HEK293 (cell line): ENCODE measurements at regions not wholly inside any gene's neighbourhood (a gene's known extent, or its start where the extent isn't known, plus 50 kb on each side); places are given as distances from the start of the nearest gene placed in this dataset.

ENCODE experiments used
- CTCF ChIA-PET: fragments of 350-600 bp; formaldehyde crosslinking; extraction: SDS; loops from one replicate; lab custom pipeline; 2021; ENCODE audit warnings: antibody characterized with exemption; lab: Yijun Ruan, JAX
- POLR2A ChIA-PET: fragments of 300-600 bp; formaldehyde crosslinking; extraction: SDS; loops from one replicate; lab custom pipeline; 2020; ENCODE audit warnings: antibody characterized with exemption, inconsistent platforms; lab: Yijun Ruan, JAX
- H3K27ac ChIP-seq: fragments of 200-500 bp; sonication (Bioruptor generic); 2 replicates; pipeline ENCODE4 v1.5.1; 2014; ENCODE audit warnings: low read depth, low read length, control low read depth, inconsistent platforms; ENCODE audit errors: extremely low read depth
- H3K36me3 ChIP-seq, 2 experiments: fragments of 200-500 bp in 1 of 2; sonication (Bioruptor generic) in 1 of 2; 1 replicate in 1 of 2; 2 replicates in 1 of 2; pipeline ENCODE4 v1.5.1; 2014 to 2017; ENCODE audit warnings: inconsistent platforms in 2 of 2, low read length in 2 of 2; ENCODE audit not compliant: control insufficient read depth in 2 of 2, insufficient read depth in 1 of 2
- H3K4me1 ChIP-seq: fragments of 200-500 bp; sonication (Bioruptor generic); 2 replicates; pipeline ENCODE4 v1.5.1; 2014; ENCODE audit warnings: mild to moderate bottlenecking, low read length, inconsistent platforms; ENCODE audit not compliant: control insufficient read depth, insufficient read depth
- H3K4me3 ChIP-seq: 2 replicates; pipeline ENCODE4 v1.5.1; 2011; ENCODE audit warnings: low read depth, mild to moderate bottlenecking, control low read depth, low read length, moderate library complexity
- H3K9me3 ChIP-seq: fragments of 200-500 bp; sonication (Bioruptor generic); 2 replicates; pipeline ENCODE4 v1.5.1; 2014; ENCODE audit warnings: low read depth, low read length, inconsistent platforms; ENCODE audit not compliant: control insufficient read depth, insufficient read depth
- SCRT1 ChIP-seq: fragments of 450-650 bp; formaldehyde crosslinking; IDR thresholded peaks from 2 replicates; pipeline ENCODE4 v1.5.1; 2016; ENCODE audit warnings: missing biosample characterization, missing genetic modification characterization, borderline replicate concordance
- TCF7L2 ChIP-seq: IDR thresholded peaks from 2 replicates; pipeline ENCODE4 v1.6.1; 2011; ENCODE audit warnings: low read depth, mild to moderate bottlenecking, inconsistent platforms, low read length, moderate library complexity, borderline replicate concordance
- TRIM28 ChIP-seq: IDR thresholded peaks from 2 replicates; pipeline ENCODE4 v1.6.1; 2011; ENCODE audit warnings: low read length, control low read depth, borderline replicate concordance
- ZBTB8A ChIP-seq: fragments of 450-650 bp; formaldehyde crosslinking; IDR thresholded peaks from 2 replicates; pipeline ENCODE4 v1.5.1; 2016; ENCODE audit warnings: missing biosample characterization, missing genetic modification characterization
- ZEB2 ChIP-seq: fragments of 450-650 bp; formaldehyde crosslinking; IDR thresholded peaks from 2 replicates; pipeline ENCODE4 v1.5.1; 2016; ENCODE audit warnings: missing biosample characterization, missing genetic modification characterization
- ZFP3 ChIP-seq: fragments of 450-650 bp; formaldehyde crosslinking; IDR thresholded peaks from 2 replicates; pipeline ENCODE4 v1.5.1; 2016; ENCODE audit warnings: low read depth, missing biosample characterization, missing genetic modification characterization
- ZNF121 ChIP-seq: fragments of 450-650 bp; formaldehyde crosslinking; IDR thresholded peaks from 2 replicates; pipeline ENCODE4 v1.5.1; 2016; ENCODE audit warnings: missing biosample characterization, missing genetic modification characterization
- ZNF140 ChIP-seq: fragments of 450-650 bp; formaldehyde crosslinking; IDR thresholded peaks from 2 replicates; pipeline ENCODE4 v1.5.1; 2016; ENCODE audit warnings: missing biosample characterization, missing genetic modification characterization
- ZNF239 ChIP-seq: fragments of 450-650 bp; formaldehyde crosslinking; IDR thresholded peaks from 2 replicates; pipeline ENCODE4 v1.5.1; 2016; ENCODE audit warnings: missing biosample characterization, missing genetic modification characterization
- ZNF302 ChIP-seq: fragments of 450-650 bp; formaldehyde crosslinking; IDR thresholded peaks from 2 replicates; pipeline ENCODE4 v1.5.1; 2016; ENCODE audit warnings: missing biosample characterization, missing genetic modification characterization, low read depth
- ZNF404 ChIP-seq: fragments of 450-650 bp; formaldehyde crosslinking; IDR thresholded peaks from 2 replicates; pipeline ENCODE4 v1.5.1; 2017; ENCODE audit warnings: missing biosample characterization, missing genetic modification characterization
- ZNF530 ChIP-seq: fragments of 450-650 bp; formaldehyde crosslinking; IDR thresholded peaks from 2 replicates; pipeline ENCODE4 v1.5.1; 2016; ENCODE audit warnings: low read depth, missing biosample characterization, missing genetic modification characterization
- ZNF658 ChIP-seq: fragments of 450-650 bp; formaldehyde crosslinking; IDR thresholded peaks from 2 replicates; pipeline ENCODE4; 2016; ENCODE audit warnings: missing biosample characterization, missing genetic modification characterization
- ZNF677 ChIP-seq: fragments of 450-650 bp; IDR thresholded peaks from 2 replicates; pipeline ENCODE4 v1.5.0; 2018; ENCODE audit warnings: missing biosample characterization, mild to moderate bottlenecking, missing genetic modification characterization, moderate library complexity
- ZNF785 ChIP-seq: fragments of 450-650 bp; formaldehyde crosslinking; IDR thresholded peaks from 2 replicates; pipeline ENCODE4 v1.5.1; 2016; ENCODE audit warnings: missing biosample characterization, missing genetic modification characterization
- ZNF830 ChIP-seq: fragments of 450-650 bp; IDR thresholded peaks from 2 replicates; pipeline ENCODE4 v1.5.0; 2018; ENCODE audit warnings: missing biosample characterization, missing genetic modification characterization, low read depth, mild to moderate bottlenecking, moderate library complexity
- ZNF837 ChIP-seq: fragments of 450-650 bp; formaldehyde crosslinking; IDR thresholded peaks from 2 replicates; pipeline ENCODE4 v1.5.1; 2016; ENCODE audit warnings: missing biosample characterization, missing genetic modification characterization
- ZSCAN23 ChIP-seq: fragments of 450-650 bp; formaldehyde crosslinking; IDR thresholded peaks from 2 replicates; pipeline ENCODE4 v1.5.1; 2016; ENCODE audit warnings: missing biosample characterization, missing genetic modification characterization
- ZXDB ChIP-seq: fragments of 450-650 bp; formaldehyde crosslinking; IDR thresholded peaks from 2 replicates; pipeline ENCODE4 v1.5.1; 2016; ENCODE audit warnings: missing biosample characterization, missing genetic modification characterization
- TF ChIP-seq, protein P1 (sequence below): fragments of 450-650 bp; formaldehyde crosslinking; IDR thresholded peaks from 2 replicates; pipeline ENCODE4 v1.5.1; 2016; ENCODE audit warnings: missing biosample characterization, missing genetic modification characterization
- TF ChIP-seq, protein P2 (sequence below): fragments of 450-650 bp; formaldehyde crosslinking; IDR thresholded peaks from 2 replicates; pipeline ENCODE4 v1.5.1; 2016; ENCODE audit warnings: missing biosample characterization, missing genetic modification characterization
- TF ChIP-seq, protein P3 (sequence below): fragments of 450-650 bp; IDR thresholded peaks from 2 replicates; pipeline ENCODE4 v1.5.1; 2018; ENCODE audit warnings: missing biosample characterization, missing genetic modification characterization
- TF ChIP-seq, protein P4 (sequence below): fragments of 450-650 bp; formaldehyde crosslinking; IDR thresholded peaks from 2 replicates; pipeline ENCODE4 v1.5.1; 2016; ENCODE audit warnings: missing biosample characterization, missing genetic modification characterization
- TF ChIP-seq, protein P5 (sequence below): fragments of 450-650 bp; formaldehyde crosslinking; IDR thresholded peaks from 2 replicates; pipeline ENCODE4; 2016; ENCODE audit warnings: missing biosample characterization, missing genetic modification characterization

DNA sequence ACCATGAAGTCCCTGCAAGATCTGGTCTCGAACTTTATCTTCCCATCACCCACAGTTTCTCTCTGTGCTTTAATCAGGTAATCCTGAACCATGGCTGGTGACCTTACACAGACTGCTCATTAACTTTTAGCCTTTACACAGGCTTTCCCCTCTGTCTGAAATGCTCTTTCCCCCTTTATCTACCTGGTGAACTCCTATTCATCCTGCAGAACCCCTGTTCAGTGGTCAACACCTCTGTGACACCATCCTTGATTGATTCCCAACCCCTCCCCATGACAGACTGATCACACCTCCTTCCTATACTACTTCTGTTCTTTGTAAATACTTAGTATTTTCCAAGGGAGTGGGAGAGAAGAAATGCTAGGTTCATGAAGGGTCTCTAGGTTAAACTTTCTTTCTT lies 254.0 kb downstream of the RPS24 start:
- TF ChIP-seq, protein P1, sequence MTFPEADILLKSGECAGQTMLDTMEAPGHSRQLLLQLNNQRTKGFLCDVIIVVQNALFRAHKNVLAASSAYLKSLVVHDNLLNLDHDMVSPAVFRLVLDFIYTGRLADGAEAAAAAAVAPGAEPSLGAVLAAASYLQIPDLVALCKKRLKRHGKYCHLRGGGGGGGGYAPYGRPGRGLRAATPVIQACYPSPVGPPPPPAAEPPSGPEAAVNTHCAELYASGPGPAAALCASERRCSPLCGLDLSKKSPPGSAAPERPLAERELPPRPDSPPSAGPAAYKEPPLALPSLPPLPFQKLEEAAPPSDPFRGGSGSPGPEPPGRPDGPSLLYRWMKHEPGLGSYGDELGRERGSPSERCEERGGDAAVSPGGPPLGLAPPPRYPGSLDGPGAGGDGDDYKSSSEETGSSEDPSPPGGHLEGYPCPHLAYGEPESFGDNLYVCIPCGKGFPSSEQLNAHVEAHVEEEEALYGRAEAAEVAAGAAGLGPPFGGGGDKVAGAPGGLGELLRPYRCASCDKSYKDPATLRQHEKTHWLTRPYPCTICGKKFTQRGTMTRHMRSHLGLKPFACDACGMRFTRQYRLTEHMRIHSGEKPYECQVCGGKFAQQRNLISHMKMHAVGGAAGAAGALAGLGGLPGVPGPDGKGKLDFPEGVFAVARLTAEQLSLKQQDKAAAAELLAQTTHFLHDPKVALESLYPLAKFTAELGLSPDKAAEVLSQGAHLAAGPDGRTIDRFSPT (tag by site-specific recombination): no peak
- peak; percentile 89 for TF ChIP-seq ZFP3

DNA sequence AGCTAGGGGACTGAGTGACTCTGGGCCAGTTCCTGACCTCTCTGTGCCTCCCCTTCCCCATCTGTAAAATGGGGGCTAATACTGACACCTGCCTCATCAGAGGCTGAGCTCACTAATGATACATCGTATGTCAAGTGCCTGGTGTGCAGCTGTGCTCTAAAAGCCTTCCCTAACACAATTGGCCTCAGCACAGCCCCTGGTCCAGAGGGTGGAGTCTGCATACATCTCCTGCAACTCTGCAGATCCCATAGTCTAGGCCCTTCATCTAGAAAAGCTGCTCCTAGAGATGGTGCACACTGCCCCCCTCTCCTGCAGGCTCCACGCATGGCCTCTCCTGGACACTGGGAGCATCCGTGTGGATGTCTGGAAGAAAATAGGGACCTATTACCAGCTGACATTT lies 255.0 kb downstream of the RPS24 start:
- H3K4me3 ChIP-seq: no peak overlapping the region
- no peaks in the 10 kb centered on the region for H3K36me3 ChIP-seq
- H3K27ac ChIP-seq: no peak overlapping the region
- CTCF ChIA-PET: interaction anchor here (1.3 kb wide), 1 partner anchor 241 kb away, joined by 5 read pairs; no protein-coding TSS in a partner anchor
- no peaks in the 10 kb centered on the region for H3K4me1 ChIP-seq
- no peaks in the 10 kb centered on the region for H3K9me3 ChIP-seq
- POLR2A ChIA-PET: no interaction called here
- TF ChIP-seq, protein P2, sequence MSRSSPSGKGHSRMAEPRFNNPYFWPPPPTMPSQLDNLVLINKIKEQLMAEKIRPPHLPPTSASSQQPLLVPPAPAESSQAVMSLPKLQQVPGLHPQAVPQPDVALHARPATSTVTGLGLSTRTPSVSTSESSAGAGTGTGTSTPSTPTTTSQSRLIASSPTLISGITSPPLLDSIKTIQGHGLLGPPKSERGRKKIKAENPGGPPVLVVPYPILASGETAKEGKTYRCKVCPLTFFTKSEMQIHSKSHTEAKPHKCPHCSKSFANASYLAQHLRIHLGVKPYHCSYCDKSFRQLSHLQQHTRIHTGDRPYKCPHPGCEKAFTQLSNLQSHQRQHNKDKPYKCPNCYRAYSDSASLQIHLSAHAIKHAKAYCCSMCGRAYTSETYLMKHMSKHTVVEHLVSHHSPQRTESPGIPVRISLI (tag by site-specific recombination): no peak
- no peak for TF ChIP-seq ZNF121 (tag by site-specific recombination)
- TF ChIP-seq ZSCAN23 (tag by site-specific recombination): no peak
- TF ChIP-seq, protein P3, sequence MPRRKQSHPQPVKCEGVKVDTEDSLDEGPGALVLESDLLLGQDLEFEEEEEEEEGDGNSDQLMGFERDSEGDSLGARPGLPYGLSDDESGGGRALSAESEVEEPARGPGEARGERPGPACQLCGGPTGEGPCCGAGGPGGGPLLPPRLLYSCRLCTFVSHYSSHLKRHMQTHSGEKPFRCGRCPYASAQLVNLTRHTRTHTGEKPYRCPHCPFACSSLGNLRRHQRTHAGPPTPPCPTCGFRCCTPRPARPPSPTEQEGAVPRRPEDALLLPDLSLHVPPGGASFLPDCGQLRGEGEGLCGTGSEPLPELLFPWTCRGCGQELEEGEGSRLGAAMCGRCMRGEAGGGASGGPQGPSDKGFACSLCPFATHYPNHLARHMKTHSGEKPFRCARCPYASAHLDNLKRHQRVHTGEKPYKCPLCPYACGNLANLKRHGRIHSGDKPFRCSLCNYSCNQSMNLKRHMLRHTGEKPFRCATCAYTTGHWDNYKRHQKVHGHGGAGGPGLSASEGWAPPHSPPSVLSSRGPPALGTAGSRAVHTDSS (tag by site-specific recombination): no peak
- no peak for TF ChIP-seq TCF7L2
- TF ChIP-seq ZNF530 (tag by site-specific recombination): no peak
- TF ChIP-seq ZNF830: no peak
- TF ChIP-seq ZNF404 (tag by site-specific recombination): no peak
- no peak for TF ChIP-seq SCRT1 (tag by site-specific recombination)

More for the DNA sequence above, 254.0 kb downstream of the RPS24 start:
- ChIA-PET POLR2A (no interaction called here), CTCF (no interaction called here)
- Histone ChIP-seq H3K4me1 (no peaks in the 10 kb centered on the region), H3K9me3 (no peaks in the 10 kb centered on the region), H3K27ac (no peak overlapping the region), H3K36me3 (no peaks in the 10 kb centered on the region), H3K4me3 (no peak overlapping the region)

DNA sequence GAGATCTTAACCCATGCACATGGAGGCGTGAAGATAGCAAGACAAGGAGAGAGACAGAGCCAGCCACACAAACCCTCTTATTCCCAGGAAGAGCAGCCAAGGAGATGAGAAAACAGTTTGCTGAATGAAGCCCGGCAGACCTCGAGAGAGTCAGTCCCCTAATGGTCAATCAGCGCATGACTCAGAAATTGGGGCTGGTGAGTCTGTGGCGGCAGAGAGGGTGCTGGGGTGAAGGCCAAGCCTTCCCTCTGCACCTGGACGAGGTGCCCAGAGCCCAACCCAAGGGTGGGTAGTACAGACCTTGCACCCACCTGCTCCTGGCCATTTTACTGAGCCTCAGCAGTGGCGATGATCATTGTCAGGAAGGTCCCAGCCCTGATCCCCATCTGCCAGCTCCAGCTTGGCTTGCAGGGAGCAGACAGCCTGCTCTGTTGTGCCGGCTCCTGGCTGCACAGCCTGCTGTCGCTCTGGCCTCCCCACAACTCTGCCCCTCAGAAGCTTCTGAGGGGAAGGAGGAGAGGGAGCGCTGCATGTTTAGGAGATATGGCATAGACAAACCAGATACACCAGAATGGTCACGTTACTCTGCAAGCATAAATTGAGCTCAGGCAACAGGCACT lies 256.6 kb downstream of the RPS24 start:
- ChIA-PET CTCF (interaction anchor here (0.6 to 0.7 kb wide), 2 partner anchors 26 to 471 kb away, joined by 3 read pairs; no protein-coding TSS in a partner anchor), POLR2A (no interaction called here)
- H3K9me3 ChIP-seq: no peaks in the 10 kb centered on the region
- TF ChIP-seq ZNF658 (tag by site-specific recombination) (no peak), ZNF302 (no peak), ZNF837 (tag by site-specific recombination) (no peak), ZNF785 (tag by site-specific recombination) (no peak), ZXDB (tag by site-specific recombination) (no peak), SCRT1 (tag by site-specific recombination) (no peak), ZNF677 (no peak), TRIM28 (no peak), ZEB2 (no peak), ZNF140 (tag by site-specific recombination) (no peak), ZNF239 (tag by site-specific recombination) (no peak), ZBTB8A (tag by site-specific recombination) (no peak)
- TF ChIP-seq, protein P4, sequence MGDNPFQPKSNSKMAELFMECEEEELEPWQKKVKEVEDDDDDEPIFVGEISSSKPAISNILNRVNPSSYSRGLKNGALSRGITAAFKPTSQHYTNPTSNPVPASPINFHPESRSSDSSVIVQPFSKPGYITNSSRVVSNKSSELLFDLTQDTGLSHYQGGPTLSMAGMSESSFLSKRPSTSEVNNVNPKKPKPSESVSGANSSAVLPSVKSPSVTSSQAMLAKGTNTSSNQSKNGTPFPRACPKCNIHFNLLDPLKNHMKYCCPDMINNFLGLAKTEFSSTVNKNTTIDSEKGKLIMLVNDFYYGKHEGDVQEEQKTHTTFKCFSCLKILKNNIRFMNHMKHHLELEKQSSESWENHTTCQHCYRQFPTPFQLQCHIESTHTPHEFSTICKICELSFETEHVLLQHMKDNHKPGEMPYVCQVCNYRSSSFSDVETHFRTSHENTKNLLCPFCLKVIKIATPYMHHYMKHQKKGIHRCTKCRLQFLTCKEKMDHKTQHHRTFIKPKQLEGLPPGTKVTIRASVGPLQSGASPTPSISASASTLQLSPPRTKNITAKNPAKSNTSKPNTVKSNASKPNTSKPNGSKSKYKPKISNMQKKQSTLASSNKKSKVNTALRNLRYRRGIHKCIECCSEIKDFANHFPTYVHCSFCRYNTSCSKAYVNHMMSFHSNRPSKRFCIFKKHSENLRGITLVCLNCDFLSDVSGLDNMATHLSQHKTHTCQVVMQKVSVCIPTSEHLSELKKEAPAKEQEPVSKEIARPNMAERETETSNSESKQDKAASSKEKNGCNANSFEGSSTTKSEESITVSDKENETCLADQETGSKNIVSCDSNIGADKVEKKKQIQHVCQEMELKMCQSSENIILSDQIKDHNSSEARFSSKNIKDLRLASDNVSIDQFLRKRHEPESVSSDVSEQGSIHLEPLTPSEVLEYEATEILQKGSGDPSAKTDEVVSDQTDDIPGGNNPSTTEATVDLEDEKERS (tag by site-specific recombination): no peak
- TF ChIP-seq, protein P5, sequence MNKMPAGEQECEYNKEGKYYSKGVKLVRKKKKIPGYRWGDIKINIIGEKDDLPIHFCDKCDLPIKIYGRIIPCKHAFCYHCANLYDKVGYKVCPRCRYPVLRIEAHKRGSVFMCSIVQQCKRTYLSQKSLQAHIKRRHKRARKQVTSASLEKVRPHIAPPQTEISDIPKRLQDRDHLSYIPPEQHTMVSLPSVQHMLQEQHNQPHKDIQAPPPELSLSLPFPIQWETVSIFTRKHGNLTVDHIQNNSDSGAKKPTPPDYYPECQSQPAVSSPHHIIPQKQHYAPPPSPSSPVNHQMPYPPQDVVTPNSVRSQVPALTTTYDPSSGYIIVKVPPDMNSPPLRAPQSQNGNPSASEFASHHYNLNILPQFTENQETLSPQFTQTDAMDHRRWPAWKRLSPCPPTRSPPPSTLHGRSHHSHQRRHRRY (tag by site-specific recombination): no peak

More for the DNA sequence above, 256.6 kb downstream of the RPS24 start:
- no peak overlapping the region for H3K4me3 ChIP-seq
- no peak overlapping the region for H3K27ac ChIP-seq
- no peaks in the 10 kb centered on the region for H3K36me3 ChIP-seq
- no peaks in the 10 kb centered on the region for H3K4me1 ChIP-seq
